Motor neuron (in vitro differentiated cells): ENCODE measurements at regions not wholly inside any gene's neighbourhood (a gene's known extent, or its start where the extent isn't known, plus 50 kb on each side); places are given as distances from the start of the nearest gene placed in this dataset.

Experiments
- ATAC-seq, 8 experiments: fragments of 200-7000 bp; cut with Tn5 transposase; replicated peaks in 6 of 8; 2 replicates each; pipeline ENCODE4 v1.8.0; 2021; ENCODE audit warnings: mild to moderate bottlenecking in 8 of 8, moderate library complexity in 8 of 8
- H3K27ac ChIP-seq, 2 donors: fragments of 250-450 bp; sonication (Bioruptor Pico); 2 replicates each; pipeline ENCODE4 v1.9.0; 2021; ENCODE audit warnings: antibody characterized with exemption in 2 of 2, mild to moderate bottlenecking in 2 of 2, moderate library complexity in 1 of 2
- H3K4me1 ChIP-seq, 2 donors: fragments of 250-450 bp; sonication (Bioruptor Pico); replicated peaks in 1 of 2; 2 replicates each; pipeline ENCODE4 v1.6.1; 2021; ENCODE audit warnings: antibody characterized with exemption in 2 of 2, mild to moderate bottlenecking in 2 of 2, moderate library complexity in 1 of 2
- H3K4me3 ChIP-seq, 5 donors: fragments of 250-450 bp; sonication (Bioruptor Pico); 2 replicates each; pipeline ENCODE4 v1.9.0; 2021; ENCODE audit warnings: antibody characterized with exemption in 5 of 5, mild to moderate bottlenecking in 5 of 5, moderate library complexity in 4 of 5
- WGBS, 10 experiments: fragments of 450-650 bp; shearing (Covaris generic); methylation state at CpG; one replicate each; pipeline ENCODE4 v1.0.0; 2022; 5-methylcytosine and 5-hydroxymethylcytosine counted together
- in situ Hi-C, 9 experiments: fragments of 400-800 bp; cut with MboI; loops; one replicate each; pipeline ENCODE4 v1.15.0; 2021; ENCODE audit warnings: low sequenced_read_pairs in 9 of 9, low pct_unique_long_range_greater_than_20kb in 2 of 9; ENCODE audit not compliant: unreplicated experiment in 9 of 9

- in situ Hi-C loops, result no loop called here
- no peak for ATAC-seq
These were observed 503.4 kb downstream of the PLXNA4 start for GRCh38 chr7:132072873-132073272.

GRCh38 chr7:132072165-132072564 is 504.1 kb downstream of the PLXNA4 start:
- in situ Hi-C loops, result no loop called here
- 51 to 93% (median 83%) methylated on average over 1 to 4 of the region's 4 CpGs; no CpG with 5 or more reads in 3 of the 10 experiments for WGBS, 10 experiments
- no peak for ATAC-seq
- H3K4me3 ChIP-seq, result no peak overlapping the region
- peaks cover 10 to 12% of the 10 kb centered on the region in 2 donors for H3K4me1 ChIP-seq
- no peak overlapping the region for H3K27ac ChIP-seq

More at GRCh38 chr7:132072873-132073272, 503.4 kb downstream of the PLXNA4 start:
- H3K27ac ChIP-seq, result no peak overlapping the region
- H3K4me1 ChIP-seq, result peaks cover 10 to 12% of the 10 kb centered on the region in 2 donors
- H3K4me3 ChIP-seq, result no peak overlapping the region

GRCh38 chr7:132069306-132069705 is 507.0 kb downstream of the PLXNA4 start:
- Histone ChIP-seq H3K4me3 (no peak overlapping the region), H3K4me1 (peaks cover 0 to 9% of the 10 kb centered on the region in 2 donors), H3K27ac (no peak overlapping the region)
- WGBS, 10 experiments, result 8 to 94% (median 58%) methylated on average over 1 to 4 of the region's 4 CpGs; no CpG with 5 or more reads in 2 of the 10 experiments
- in situ Hi-C loops, result no loop called here
- ATAC-seq, result no peak

GRCh38 chr7:132066761-132067171 is 509.5 kb downstream of the PLXNA4 start:
- Histone ChIP-seq H3K4me1 (peaks cover 0 to 9% of the 10 kb centered on the region in 2 donors), H3K27ac (no peak overlapping the region), H3K4me3 (no peak overlapping the region)
- WGBS, 10 experiments, result 20 to 56% (median 40%) methylated on average over 1 to 8 of the region's 12 CpGs; no CpG with 5 or more reads in 3 of the 10 experiments
- peak in 2 of 8 experiments; percentile 5 to 38 for ATAC-seq
- in situ Hi-C loops, result no loop called here

GRCh38 chr7:132065989-132066603 is 509.7 kb upstream of the PODXL start:
- WGBS, 10 experiments, result 21 to 80% (median 60%) methylated on average over 1 to 4 of the region's 5 CpGs; no CpG with 5 or more reads in 3 of the 10 experiments
- in situ Hi-C loops, result no loop called here
- ATAC-seq, result peak in 6 of 8 experiments; percentile 5 to 73 (median 38)
- Histone ChIP-seq H3K4me1 (peaks cover 0 to 9% of the 10 kb centered on the region in 2 donors), H3K4me3 (no peak overlapping the region), H3K27ac (no peak overlapping the region)

GRCh38 chr7:132065193-132065988 is 509.0 kb upstream of the PODXL start:
- Histone ChIP-seq H3K27ac (no peak overlapping the region), H3K4me3 (no peak overlapping the region), H3K4me1 (peaks cover 0 to 9% of the 10 kb centered on the region in 2 donors)
- ATAC-seq, result peak; percentile 57 to 95 (median 89)
- 0 to 75% (median 47%) methylated on average over 1 to 7 of the region's 8 CpGs; no CpG with 5 or more reads in 2 of the 10 experiments for WGBS, 10 experiments
- in situ Hi-C loops, result no loop called here

GRCh38 chr7:132063800-132064199 is 507.4 kb upstream of the PODXL start:
- H3K4me3 ChIP-seq, result no peak overlapping the region
- no peak for ATAC-seq
- no peak overlapping the region for H3K27ac ChIP-seq
- peaks cover 0 to 9% of the 10 kb centered on the region in 2 donors for H3K4me1 ChIP-seq
- 40 to 83% (median 60%) methylated on average over 1 to 2 of the region's 7 CpGs; no CpG with 5 or more reads in 7 of the 10 experiments for WGBS, 10 experiments
- in situ Hi-C loops, result no loop called here

GRCh38 chr7:132061937-132062336 is 505.5 kb upstream of the PODXL start:
- 0 to 100% (median 30%) methylated on average over 1 to 2 of the region's 2 CpGs; no CpG with 5 or more reads in 5 of the 10 experiments for whole genome bisulfite sequencing, 10 experiments
- peaks cover 0 to 9% of the 10 kb centered on the region in 2 donors for H3K4me1 ChIP-seq
- H3K27ac ChIP-seq, result no peak overlapping the region
- ATAC-seq, result peak in 2 of 8 experiments; percentile 31 to 60
- in situ Hi-C loops, result no loop called here
- no peak overlapping the region for H3K4me3 ChIP-seq

GRCh38 chr7:132059141-132059540 is 502.7 kb upstream of the PODXL start:
- H3K4me1 ChIP-seq, result no peaks in the 10 kb centered on the region
- ATAC-seq, result no peak
- in situ Hi-C loops, result no loop called here

GRCh38 chr7:132055336-132056120 is 499.1 kb upstream of the PODXL start:
- no peaks in the 10 kb centered on the region for H3K4me1 ChIP-seq
- 10 to 84% (median 78%) methylated on average over 1 to 9 of the region's 9 CpGs for WGBS, 10 experiments
- no peak overlapping the region for H3K4me3 ChIP-seq
- no peak for ATAC-seq
- H3K27ac ChIP-seq, result no peak overlapping the region
- in situ Hi-C loops, result no loop called here

More at GRCh38 chr7:132059141-132059540, 502.7 kb upstream of the PODXL start:
- WGBS, 10 experiments, result 39 to 83% (median 71%) methylated on average over 1 to 4 of the region's 4 CpGs
- H3K27ac ChIP-seq, result no peak overlapping the region
- H3K4me3 ChIP-seq, result no peak overlapping the region

GRCh38 chr7:132053871-132054270 is 497.4 kb upstream of the PODXL start:
- H3K4me3 ChIP-seq, result no peak overlapping the region
- no peaks in the 10 kb centered on the region for H3K4me1 ChIP-seq
- 0 to 52% (median 42%) methylated on average over 1 to 2 of the region's 2 CpGs; no CpG with 5 or more reads in 6 of the 10 experiments for WGBS, 10 experiments
- no peak overlapping the region for H3K27ac ChIP-seq
- ATAC-seq, result no peak
- in situ Hi-C loops, result no loop called here

- no peak overlapping the region for H3K4me3 ChIP-seq
- WGBS, 10 experiments, result 0 to 76% (median 57%) methylated on average over 1 to 3 of the region's 3 CpGs; no CpG with 5 or more reads in 4 of the 10 experiments
- H3K4me1 ChIP-seq, result no peaks in the 10 kb centered on the region
- in situ Hi-C loops, result no loop called here
- H3K27ac ChIP-seq, result no peak overlapping the region
- peak in 3 of 8 experiments; percentile 10 to 58 (median 14) for ATAC-seq
These were observed 494.9 kb upstream of the PODXL start for GRCh38 chr7:132051311-132051710.
